ENCODE measurements at regions not wholly inside any gene's neighbourhood (a gene's known extent, or its start where the extent isn't known, plus 50 kb on each side); places are given as distances from the start of the nearest gene placed in this dataset.
A peak's percentile ranks its signal among the peaks of the same experiment; 100 is the strongest.
"Not testable (repeated sequence)": the region's sequence is repeated elsewhere in the genome, so short reads cannot be mapped to it uniquely, and the experiment has no call there.

DNA sequence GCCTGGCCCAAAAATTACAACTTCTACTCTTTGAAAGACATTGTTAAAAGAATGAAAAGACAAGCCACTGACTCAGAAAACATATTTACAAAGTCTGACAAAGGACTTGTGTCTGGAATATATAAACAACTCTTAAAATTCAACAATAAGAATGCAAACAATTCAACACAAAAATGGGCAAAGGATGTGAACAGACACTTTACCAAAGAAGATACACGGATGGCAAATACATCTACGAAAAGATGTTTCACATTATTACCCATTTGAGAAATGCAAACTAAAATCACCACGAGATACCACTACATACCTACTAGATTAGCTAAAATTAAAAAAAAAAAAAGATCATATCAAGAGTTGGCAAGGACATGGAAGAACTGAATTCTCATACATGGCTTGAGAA, 80.8 kb upstream of the METRNL start:
- no peak for DNase-seq (ENCODE audit: low spot score in 2 of 2)
- H3K9me3 Mint-ChIP-seq, result peaks cover 8 to 15% of the 10 kb centered on the region in 2 donors
- no peak overlapping the region for H3K27ac Mint-ChIP-seq
- H3K36me3 Mint-ChIP-seq, result peaks cover 15 to 30% of the 10 kb centered on the region in 2 donors
- no peak for ATAC-seq

DNA sequence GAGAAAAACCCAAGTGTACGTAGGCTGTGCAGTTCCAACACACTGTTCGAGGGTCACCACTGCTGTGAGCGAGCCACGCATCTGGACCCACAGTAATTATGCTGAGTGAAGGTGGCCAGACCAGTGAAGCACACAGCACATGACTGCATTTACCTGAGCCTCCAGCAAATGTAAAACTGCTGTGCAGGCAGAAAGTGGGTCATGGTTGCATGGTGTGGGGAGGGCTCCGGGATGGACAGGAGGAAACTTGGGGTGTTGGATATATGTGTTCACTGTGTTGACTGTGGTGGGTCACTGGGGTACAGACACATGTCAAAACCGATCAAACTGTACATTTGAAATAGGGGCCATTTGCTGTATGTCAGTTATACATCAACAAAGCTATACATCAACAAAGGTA, 78.7 kb upstream of the METRNL start:
- Mint-ChIP-seq H3K36me3 (peaks cover 11 to 24% of the 10 kb centered on the region in 2 donors), H3K27ac (no peak overlapping the region), H3K9me3 (peaks cover 4% of the 10 kb centered on the region in 2 donors)
- ATAC-seq, result no peak
- no peak for DNase-seq (ENCODE audit: low spot score in 2 of 2)

- peaks cover 4% of the 10 kb centered on the region in 2 donors for H3K9me3 Mint-ChIP-seq
- DNase-seq (ENCODE audit: low spot score in 2 of 2), result no peak
- ATAC-seq, result no peak
Observed at GRCh38 chr17:83002118-83002805, 77.1 kb upstream of the METRNL start.

DNA sequence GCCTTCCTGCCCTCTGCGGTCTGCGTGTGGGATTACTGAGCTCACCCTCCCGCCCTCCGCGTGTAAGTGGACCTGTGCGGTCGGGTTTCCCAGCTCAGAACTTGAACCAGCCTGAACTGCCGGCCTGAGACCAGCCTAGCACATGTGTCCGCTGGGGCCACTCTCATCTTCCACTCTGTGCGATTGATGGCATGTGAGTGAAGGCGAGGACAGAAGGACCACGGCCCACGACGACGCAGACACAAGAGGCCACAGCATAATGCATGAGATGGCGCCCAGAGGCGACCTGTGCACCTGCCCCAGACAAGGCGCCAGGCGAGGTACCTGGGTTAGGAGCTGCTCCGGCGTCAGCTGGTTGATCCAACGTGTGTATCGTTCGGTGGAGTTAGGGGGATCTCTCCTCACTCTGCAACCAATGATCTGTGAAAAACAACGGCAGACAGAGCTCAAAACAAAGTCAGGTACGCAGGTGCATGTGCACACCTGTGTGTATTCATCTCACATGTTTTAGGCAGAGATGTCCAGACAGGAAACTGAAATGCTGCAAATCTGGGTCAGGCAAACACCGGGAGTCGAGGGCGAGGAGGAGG, 74.5 kb upstream of the METRNL start:
- Mint-ChIP-seq H3K27ac (peak overlapping the region; percentile 14 to 18), H3K36me3 (peaks cover 5 to 13% of the 10 kb centered on the region in 2 donors), H3K9me3 (no peaks in the 10 kb centered on the region)
- DNase-seq (ENCODE audit: low spot score in 2 of 2) (no peak), ATAC-seq (no peak)

More at GRCh38 chr17:83002118-83002805, 77.1 kb upstream of the METRNL start:
- Mint-ChIP-seq H3K36me3 (peaks cover 11 to 19% of the 10 kb centered on the region in 2 donors), H3K27ac (no peak overlapping the region)

DNA sequence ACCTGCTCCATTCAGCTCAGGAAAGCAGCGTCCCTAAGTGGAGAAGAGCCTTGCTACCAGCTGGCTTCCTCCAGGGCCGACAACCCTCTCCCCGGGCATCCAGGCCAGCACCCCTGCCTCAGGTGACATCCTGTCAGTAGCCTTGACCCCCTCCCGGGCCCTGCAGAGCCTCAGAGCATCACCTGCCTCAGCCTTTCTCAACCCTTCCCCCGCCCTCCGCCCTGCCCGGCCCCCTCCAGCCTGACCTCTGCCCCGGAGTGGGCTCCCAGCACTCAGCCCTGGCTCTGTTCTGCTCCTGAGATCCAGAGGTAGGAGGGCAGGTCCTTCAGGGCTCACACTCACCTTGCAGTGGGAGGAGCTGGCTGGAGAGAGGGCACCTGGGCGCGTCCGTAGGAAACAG, 73.8 kb upstream of the METRNL start:
- H3K36me3 Mint-ChIP-seq, result peaks cover 5 to 10% of the 10 kb centered on the region in 2 donors
- no peaks in the 10 kb centered on the region for H3K9me3 Mint-ChIP-seq
- ATAC-seq (no peak), DNase-seq (ENCODE audit: low spot score in 2 of 2) (no peak)
- no peak overlapping the region for H3K27ac Mint-ChIP-seq

GRCh38 chr17:83006515-83007455, 72.6 kb upstream of the METRNL start:
- ATAC-seq (no peak), DNase-seq (ENCODE audit: low spot score in 2 of 2) (no peak)
- H3K9me3 Mint-ChIP-seq, result no peaks in the 10 kb centered on the region
- H3K27ac Mint-ChIP-seq, result peak overlapping the region in 1 of 2 donors; percentile 36
- H3K36me3 Mint-ChIP-seq, result peaks cover 4 to 5% of the 10 kb centered on the region in 2 donors

GRCh38 chr17:83007504-83008185, 71.8 kb upstream of the METRNL start:
- no peak for DNase-seq (ENCODE audit: low spot score in 2 of 2)
- Mint-ChIP-seq H3K36me3 (peaks cover 4 to 5% of the 10 kb centered on the region in 2 donors), H3K27ac (peak overlapping the region in 1 of 2 donors; percentile 44), H3K9me3 (no peaks in the 10 kb centered on the region)
- no peak for ATAC-seq

DNA sequence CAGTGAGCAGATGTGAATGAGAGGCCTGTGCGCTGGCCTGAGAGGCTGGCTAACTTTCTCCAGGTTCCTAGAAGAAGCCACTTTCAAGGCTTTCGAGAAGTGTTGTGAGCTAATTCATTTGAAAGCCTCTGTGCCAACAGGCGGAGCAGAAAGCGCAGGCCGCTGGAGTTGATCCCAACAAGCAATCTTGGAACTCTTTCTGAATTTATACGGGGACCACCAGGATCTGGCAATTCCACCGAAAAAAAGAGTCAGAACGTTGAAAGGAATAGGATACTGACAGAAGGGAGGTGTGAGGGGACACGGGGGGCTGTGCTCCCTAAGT, 71.3 kb upstream of the METRNL start:
- no peak for ATAC-seq
- Mint-ChIP-seq H3K9me3 (no peaks in the 10 kb centered on the region), H3K36me3 (peaks cover 4 to 5% of the 10 kb centered on the region in 2 donors), H3K27ac (no peak overlapping the region)
- DNase-seq (ENCODE audit: low spot score in 2 of 2), result no peak

GRCh38 chr17:83008526-83008925, 70.9 kb upstream of the METRNL start:
- no peak for DNase-seq (ENCODE audit: low spot score in 2 of 2)
- Mint-ChIP-seq H3K36me3 (peaks cover 4 to 5% of the 10 kb centered on the region in 2 donors), H3K9me3 (no peaks in the 10 kb centered on the region), H3K27ac (no peak overlapping the region)
- no peak for ATAC-seq

DNA sequence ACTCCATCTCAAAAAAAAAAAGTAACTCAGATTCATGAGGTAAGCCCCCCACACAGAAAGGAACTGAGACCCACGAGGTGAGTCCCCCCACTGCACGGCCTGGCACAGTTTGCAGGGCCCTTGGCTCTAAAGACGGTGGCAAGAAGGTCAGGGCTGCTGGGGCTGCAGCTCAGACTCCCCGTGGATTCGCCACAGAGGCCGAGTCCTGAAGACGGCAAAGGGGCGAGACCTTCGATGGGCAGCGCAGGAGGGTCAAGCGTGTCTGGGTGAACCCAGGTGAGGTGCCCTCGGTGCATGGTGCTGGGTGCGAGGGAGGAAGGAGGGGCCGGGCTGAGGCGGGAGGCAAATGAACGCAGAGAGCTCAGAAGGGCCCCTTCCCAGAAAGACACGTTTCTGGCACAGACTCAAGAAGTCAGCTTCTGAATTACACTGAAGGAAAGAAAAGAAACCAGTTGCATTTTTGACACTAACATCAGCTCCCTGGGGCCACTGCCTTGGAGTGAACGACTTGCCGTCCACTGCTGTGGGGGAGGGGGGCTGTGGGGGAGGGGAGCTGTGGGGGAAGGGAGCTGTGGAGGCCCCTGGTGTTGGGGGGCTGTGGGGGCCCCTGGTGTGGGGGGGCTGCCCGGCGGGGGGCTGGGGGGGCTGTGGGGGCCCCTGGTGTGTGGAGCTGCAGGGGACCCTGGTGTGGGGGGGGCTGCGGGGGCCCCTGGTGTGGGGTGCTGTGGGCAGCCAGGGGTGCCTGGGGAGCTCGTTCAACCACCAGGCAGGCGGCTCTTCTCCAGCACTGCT, 69.8 kb upstream of the METRNL start:
- DNase-seq (ENCODE audit: low spot score in 2 of 2), result no peak
- Mint-ChIP-seq H3K36me3 (peaks cover 4 to 5% of the 10 kb centered on the region in 2 donors), H3K27ac (no peak overlapping the region), H3K9me3 (no peaks in the 10 kb centered on the region)
- ATAC-seq, result no peak

DNA sequence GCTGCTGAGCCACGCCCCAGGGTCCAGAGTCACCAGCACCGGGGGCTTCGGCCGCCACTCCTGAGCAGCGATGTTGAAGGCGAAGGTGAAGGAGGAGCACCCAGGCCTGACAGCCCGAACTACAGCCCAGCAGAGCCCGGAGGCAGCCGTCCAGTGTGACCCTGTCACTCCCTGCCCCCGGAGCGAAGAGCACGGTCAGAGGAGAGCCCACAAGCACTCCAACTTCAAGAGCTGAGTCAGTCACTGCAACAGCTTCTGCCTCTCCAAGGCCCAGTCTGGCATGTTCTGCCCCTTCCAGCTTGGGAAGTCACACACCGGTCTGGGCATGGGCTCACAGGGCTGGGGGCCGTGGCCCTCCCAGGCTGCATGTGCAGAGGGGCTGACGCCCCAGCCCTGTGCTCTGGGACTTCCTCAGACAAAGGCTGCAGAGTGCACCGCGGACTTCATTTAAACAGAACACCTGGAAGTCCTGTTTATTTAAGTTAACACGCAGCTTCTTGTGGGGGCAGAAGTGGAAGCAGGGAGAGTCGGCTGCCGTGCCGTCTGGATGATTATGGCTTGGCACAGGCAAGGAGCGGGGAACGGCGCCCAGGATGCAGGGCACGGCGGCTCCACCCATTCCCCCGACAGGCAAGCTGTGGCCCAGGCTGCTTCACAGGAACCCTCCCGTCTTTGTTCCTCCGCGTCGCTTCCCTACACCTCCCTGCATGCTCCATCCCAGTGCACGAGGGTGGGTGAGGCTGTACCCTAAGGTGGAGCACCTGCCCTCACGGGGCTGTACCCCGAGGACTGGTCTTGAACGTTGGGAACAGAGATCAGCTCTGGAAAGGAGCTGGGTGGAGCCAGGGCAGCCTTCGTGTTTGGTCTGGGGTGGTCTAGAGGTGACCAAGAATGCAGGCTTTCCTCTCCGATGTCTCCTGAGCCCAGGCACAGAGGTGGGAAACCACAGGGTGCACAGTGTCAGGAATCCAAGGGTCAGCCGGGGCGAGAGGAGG, 68.9 kb upstream of the METRNL start:
- Mint-ChIP-seq H3K9me3 (no peaks in the 10 kb centered on the region), H3K27ac (no peak overlapping the region), H3K36me3 (no peaks in the 10 kb centered on the region)
- DNase-seq (ENCODE audit: low spot score in 2 of 2) (no peak), ATAC-seq (no peak)

GRCh38 chr17:83011676-83012075, 67.7 kb upstream of the METRNL start:
- not testable (repeated sequence) for DNase-seq (ENCODE audit: low spot score in 2 of 2); H3K9me3 Mint-ChIP-seq; ATAC-seq; H3K27ac Mint-ChIP-seq; H3K36me3 Mint-ChIP-seq

GRCh38 chr17:83012200-83012785, 67.1 kb upstream of the METRNL start:
- no peaks in the 10 kb centered on the region for H3K9me3 Mint-ChIP-seq
- ATAC-seq (no peak), DNase-seq (ENCODE audit: low spot score in 2 of 2) (no peak)
- H3K27ac Mint-ChIP-seq, result no peak overlapping the region
- no peaks in the 10 kb centered on the region for H3K36me3 Mint-ChIP-seq

DNA sequence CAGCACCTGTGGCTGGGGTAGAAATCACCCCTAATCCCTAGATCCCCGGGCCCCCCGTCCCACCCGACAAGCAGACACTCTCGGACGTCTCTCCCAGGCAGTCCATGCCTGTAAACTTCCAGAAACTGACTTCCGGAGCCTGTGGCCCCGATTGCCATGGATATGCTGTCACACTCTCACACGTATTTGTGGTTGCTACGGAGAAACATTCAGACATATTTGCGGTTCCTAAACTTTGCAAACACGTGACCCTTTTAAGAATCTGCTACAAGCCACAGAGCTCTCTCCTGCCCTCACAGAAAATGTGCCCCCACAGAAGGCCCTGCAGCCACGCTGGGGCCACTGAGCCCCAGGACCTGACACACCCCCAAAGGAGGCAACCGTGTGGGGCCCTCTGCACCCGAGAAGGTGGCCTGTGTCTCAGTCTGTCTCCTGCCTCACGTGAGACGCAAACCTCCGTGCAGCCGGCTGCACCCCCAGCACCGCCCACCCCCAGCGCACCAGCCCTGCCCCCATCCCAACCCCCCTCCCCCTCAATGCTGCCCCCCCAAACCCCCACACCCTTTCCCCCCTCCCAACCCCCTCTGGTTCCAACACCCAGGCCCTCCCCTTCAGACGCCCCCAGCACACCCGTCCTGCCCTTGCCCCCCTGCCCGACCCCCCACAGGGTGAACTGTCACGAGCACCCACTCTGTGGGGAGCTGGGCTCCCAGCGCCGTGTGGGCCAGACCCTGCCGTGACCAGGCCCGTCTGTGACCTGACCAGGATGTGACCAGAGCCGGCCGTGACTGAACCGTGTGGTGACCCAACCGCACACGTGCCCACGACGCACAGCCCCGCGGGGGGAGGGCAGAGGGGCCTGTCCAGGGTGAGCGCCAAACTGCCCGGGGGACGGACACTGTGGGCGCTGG, 66.3 kb upstream of the METRNL start:
- no peaks in the 10 kb centered on the region for H3K9me3 Mint-ChIP-seq
- no peaks in the 10 kb centered on the region for H3K36me3 Mint-ChIP-seq
- no peak overlapping the region for H3K27ac Mint-ChIP-seq
- no peak for DNase-seq (ENCODE audit: low spot score in 2 of 2)
- no peak for ATAC-seq
